ENCODE measurements at regions not wholly inside any gene's neighbourhood (a gene's known extent, or its start where the extent isn't known, plus 50 kb on each side); places are given as distances from the start of the nearest gene placed in this dataset.

DNA sequence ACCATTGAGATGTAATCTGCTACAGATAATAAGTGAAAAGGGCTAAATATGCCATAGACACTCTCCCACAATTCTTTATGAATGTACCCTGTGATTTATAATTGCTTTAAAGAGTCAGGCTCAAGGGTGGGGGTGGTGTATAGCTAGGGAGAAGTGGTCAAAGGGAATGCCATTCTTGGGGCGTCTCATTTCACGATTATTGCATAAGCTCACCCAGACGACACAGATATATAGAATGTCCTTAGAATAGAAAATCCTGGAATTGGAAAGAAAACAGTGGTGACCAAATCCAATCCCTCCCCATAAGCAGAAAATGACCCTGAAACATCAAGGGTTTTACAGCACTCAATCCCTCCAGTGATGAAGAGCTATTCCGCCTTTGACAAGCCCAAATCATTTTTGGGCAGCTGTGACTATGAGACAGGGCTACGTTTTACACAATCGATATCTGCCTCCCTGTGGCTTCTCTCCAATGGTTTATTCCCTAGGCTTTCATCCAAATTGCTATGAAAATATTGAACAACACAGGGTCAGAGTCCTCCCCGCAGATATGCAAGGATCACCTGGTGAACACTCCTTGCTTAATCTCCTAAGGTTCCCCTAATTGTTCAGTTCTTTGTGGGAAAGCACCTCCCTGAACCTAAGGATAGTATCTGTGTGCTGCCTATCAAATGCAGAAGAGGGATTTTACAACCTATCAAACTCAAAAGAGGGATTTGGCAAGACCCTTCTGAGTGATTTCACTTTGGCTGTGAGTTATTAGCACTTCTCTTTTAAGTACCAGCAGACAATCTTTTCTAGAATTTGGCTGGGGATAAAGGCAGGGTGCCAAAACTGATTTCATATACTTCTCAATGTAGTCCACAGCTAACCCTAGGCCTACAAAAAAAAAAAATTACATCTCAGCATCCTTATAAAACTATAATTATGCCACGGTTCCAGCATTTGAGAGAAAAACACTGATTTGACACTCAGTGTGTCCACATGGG, 144.9 kb upstream of the CDH6 start:
- peak; percentile 31 to 71 for DNase-seq

DNA sequence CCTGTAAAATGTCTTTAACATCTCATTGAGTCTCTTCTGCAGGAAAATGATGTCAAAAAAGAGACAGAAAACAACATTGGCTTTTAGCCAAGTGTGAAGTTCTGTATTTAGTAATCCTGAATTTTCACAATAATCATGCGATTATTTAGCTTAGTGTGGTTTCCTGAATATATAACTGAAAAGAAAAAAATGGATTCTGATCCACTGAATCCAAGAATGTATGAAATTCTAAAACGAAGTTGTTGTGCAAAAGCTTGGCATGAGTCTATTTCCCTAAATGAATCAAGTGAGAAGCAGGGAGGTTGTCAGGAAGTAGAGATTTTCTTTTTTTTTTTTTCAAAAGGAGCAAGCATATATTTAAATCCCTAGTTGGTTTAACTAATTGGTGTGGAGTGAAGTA, 145.9 kb upstream of the CDH6 start:
- no peak for DNase-seq

DNA sequence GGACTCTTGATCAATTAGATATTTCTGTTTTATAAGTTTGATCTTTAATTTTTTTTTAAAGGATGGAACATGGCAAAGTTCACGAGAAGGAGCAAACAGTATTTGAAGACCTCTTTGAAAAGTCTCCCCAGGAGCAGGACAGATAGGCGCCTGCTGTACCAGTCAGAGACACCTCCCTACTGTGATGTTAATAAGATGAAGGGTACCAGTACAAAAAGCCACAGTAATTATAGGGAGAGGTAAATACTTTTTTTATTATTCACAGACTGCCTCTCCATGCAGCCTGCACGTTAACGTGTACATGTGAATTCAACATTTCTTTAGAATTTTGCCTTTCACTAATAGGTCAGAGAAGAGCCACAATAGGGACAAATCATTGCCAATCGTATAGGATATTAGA, 146.5 kb upstream of the CDH6 start:
- no peak for DNase-seq

DNA sequence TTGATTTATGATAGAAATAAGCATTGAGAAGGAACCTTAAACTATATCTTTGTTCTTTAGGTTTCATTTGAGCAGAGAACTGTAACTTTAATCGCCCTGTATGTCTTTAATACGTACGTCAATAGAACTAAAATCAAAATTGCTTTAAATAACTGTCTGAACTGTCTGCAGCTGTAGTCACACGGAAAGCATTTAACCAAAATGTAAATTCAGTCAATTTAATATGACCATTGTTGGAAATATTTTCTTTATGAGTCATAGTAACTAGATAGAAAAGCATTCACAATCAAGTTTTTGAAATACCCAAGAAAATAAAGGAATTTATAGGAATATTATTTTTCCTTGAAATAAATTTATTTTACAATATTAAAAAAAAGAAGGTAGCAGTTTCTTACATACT, 157.1 kb upstream of the CDH6 start:
- no peak for DNase-seq

DNA sequence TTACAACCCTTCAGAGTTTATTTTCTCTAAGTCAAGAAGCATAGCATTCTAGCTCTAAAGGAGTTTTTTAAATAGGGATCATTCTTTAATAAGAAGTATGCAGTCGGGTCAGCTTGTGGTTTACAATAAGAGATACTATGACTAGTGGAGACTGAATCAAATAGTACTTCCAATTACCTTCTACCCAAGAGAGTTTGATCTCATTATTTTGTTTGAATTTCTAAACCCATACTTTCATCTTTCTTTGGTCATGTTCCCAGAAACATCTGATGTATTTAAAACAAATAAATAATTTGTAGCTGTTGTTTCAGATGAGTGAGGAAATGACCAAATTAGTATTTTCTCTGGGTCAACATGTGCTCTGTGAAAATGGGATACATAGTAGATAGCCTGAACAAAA, 160.2 kb upstream of the CDH6 start:
- no peak for DNase-seq

DNA sequence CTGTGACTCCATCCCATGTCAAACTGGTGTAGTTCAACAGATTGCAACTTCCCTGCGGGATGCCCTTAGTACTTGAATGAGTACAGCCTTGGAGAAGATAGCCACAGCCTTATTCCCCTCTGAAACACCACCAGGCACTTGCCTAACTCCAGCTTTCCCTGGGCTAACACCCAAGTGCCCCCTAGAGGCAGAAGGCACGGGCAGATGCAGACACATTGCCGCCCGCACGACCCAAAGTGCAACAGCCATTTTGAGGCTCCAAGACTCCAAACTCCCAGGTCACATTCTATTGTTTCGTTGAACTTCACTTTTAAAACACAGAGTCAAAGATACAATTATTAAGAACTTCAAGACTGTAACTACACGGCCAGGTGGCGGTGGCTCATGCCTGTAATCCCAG, 163.6 kb upstream of the CDH6 start:
- DNase-seq = no peak

DNA sequence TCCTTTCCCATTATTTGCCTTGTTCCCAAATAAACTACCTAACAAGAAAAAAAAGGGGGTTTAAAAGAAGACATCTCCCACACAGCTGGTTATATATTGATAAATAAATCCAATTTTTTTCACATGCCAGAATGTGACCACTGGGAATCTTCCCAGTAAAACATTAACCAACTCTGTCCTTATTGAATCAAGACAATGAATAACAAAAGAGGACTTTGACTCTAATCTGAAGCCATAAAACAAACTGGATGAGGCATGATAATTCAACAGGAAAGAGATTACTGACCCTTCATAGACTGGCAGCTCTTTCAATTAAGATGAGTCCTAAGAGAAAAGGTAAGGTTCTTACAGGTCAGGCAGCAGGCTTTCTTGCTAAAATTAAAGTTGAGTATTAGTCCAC, 165.8 kb upstream of the CDH6 start:
- no peak for DNase-seq

DNA sequence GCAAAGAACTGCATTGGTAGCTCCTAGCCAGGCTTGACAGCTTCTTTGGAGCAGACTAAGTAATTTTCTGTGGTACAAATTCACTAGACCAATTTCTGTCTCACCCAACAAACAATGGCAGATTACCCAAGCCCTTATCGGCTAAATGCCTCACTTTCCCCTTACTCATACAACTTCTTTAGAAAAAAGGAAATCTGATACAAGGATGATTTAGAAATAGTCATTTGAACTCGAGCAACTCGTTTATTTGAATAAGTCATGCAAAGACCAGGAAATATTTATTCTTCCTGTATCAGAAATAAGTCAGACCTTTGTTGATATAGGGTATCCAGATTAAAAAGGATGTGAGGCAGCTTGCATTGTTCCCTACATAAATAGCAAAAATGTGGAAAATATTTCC, 170.4 kb upstream of the CDH6 start:
- DNase-seq = no peak

DNA sequence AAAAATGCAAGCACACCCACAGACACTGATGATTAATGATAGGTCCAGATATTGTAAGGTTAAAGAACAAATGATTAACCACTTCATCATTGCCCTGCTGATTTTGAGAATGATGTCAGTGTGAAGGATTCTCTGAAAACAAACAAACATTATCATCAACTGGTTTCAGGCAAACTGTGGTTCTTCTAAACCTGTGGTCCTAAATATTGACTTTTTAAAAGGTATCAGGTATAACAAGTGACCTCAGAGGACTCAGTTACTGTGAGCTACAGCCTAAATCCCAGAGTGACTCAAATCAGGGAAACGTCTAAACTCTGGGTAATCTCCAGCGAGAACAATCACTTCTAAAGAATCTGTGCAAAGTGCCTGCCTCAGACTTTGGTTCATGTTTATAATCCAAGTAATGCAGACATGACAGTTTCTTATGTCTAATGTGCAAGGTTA, 172.3 kb upstream of the CDH6 start:
- DNase-seq = no peak

DNA sequence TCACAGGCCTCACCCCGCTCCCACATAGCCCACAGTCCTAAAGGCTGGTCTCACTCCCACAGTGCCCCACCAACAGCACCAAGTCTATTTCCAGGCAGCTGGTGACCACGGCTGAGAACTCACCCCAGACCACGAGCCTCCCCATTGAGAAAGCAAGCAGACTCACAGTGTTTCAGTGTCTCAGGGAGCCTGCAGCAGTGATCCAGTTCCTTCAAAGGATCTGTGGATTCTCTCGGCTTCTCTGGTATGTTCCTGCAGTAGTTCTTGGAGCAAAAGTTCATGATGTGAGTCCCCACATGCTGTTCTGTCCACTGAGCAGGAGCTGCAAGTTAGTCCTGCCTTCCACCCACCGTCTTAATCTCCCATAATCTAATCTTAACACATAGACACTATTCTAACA, 185.3 kb upstream of the CDH6 start:
- no peak for DNase-seq

DNA sequence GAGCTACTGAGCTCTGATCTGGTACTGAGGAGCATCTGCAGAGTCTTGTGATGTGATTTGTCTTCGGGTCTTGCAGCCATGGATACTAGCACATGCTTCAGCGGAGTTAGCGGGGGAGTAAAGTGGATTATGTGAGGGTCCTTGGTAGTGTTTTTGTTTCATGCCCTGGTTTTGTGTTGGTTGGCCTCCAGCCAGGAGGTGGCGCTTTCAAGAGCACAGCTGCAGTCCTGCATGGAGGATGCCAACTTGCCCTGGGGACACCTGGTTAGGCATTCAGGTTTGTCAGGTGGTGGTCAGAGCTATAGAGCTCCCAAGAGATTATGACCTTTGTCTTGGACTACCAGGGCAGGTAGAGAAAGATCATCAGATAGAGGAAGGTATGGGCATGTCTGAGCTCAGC, 185.8 kb upstream of the CDH6 start:
- no peak for DNase-seq

DNA sequence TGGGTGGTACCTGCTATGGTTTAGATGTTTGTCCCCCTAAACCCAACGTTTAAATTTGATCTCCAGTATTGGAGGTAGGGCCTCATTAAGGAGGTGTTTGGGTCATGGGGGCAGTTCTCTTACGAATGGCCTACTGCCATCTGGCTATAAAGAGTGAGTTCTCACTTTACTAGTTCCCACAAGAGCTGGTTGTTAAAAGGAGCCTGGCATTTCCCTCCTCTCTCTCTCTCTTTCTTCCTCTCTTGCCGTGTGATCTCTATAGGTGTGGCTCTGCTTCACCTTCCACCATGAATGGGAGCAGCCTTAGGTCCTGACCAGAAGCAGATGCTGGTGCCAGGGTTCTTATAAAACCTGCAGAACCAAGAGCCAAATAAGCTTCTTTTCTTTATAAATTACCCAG, 193.2 kb upstream of the CDH6 start:
- no peak for DNase-seq

DNA sequence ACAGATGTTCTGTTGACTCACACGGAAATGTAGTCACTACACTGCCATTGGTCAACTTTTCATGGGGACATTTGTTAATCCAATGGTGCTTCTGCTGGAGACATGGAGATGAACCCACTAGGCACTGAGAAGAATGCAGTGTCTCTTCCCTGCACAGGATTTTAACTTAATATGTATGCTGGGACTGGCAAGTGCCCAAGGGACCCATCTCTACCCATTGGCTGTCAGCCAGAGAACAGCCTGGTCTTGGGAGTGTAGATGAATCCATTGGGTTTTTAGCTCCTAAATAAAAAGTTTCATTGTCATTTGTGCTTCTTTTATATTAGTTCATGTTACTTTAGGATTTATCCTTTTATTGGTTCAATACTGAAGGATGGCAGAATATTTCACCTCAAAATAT, 195.8 kb upstream of the CDH6 start:
- DNase-seq = peak in 1 of 2 experiments; percentile 16

DNA sequence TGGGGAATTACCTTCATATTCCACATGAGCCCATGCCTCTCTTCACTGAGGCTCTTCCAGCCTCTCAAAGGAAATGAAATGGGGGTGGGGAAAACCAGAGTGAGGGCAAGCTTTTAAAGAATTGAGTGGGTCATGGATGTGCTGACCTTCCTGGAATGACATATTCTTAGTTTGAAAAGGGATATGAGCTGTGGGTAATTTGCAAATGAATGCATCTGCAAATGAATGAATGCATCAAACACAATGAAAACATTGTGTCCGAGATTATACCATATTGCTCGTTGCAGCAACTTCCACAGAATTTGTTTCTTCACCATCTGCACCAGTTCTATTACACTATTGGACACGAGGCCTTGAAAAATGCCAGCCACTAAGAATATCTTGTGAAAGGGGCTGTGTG, 198.6 kb upstream of the CDH6 start:
- DNase-seq = no peak

DNA sequence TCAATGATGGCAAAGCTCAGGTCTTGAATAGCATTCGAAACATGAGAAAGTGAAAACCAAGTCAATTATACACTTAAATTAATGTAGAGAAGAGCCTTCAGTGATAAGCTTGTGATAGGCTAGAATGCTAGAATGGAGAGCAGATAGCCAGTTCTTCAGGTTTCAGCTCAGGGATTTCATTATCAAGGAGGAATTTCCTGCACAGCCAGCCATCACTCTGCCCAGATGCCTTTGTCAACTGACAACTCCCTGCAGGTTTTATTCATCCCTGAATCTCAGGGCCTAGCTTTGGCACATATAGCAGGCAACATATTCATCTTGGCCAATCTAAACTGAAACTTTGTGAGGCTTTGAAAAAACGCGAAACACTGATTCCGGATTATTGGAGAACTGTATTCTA, 199.3 kb upstream of the CDH6 start:
- no peak for DNase-seq

DNA sequence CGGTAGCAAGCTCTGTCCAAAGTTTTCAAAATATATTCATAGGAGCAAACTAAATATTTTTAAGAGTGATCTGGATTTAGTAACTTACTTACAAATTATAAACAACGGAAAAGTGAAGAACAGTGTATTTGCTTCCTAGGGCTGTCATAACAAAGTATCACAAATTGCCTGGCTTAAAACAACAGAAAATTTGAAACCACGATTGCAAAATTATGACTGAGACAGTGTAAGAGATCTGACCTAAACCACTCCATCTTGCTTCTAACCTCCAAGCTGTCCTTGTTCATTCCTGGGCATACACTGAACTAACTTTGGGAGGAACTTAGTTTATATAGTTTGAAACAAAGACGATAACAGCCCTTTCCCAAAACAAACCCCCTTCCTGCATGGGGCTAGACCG, 202.0 kb upstream of the CDH6 start:
- no peak for DNase-seq

DNA sequence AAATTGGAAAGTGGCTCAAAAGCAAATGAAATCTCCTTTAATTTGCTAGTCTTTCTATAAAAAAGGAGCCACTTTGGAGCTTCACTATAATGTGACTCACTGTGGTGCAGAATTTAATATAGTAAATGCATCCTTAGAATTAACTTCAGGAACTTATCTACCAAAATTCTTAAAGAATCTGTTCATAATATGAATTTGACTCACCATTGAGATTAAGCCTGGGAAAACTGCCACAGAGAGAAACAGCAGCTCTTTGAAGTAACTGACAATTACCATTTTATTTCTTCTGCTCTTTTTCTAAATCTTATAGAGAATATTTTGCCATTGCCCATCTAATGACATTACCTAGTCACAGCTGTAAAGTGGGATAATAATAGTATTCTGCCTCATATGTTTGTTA, 211.9 kb upstream of the CDH6 start:
- DNase-seq = no peak

DNA sequence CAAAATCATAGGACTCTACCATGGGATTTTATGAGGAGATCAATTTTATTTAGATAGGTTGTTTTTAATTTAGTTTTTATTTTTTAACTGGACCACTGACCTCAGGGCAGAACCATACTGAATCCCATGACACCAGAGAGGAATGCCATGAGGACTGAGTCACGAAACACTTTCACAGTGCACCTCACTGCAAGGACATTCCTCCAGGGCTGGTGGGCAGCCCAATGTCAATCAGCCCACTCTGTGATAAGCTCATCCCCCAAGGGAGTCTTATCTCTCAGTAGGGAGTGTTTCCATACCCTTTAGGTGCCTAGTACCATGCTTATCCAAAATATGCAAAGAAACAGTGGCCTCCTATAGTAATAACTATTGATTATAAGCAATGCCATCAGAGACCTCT, 224.5 kb upstream of the CDH6 start:
- no peak for DNase-seq

DNA sequence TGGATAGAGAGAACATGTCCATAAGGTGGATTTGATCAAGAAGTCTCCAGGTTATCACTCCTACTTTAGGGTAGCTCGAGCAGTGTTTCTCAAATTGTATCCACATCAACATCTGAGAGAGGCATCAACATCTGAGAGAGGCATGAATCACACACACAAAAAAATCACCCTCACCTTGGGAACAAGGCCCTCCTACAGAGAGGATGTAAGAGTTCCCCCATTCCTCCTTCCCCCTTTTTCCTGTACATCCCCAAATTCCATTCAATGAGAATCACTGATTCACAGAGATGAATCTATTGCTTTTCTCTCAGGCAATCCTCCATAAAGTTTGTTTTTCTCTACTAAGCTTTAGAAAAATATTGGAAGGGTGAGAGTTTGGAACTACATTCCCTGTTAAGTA, 233.4 kb upstream of the CDH6 start:
- no peak for DNase-seq

DNA sequence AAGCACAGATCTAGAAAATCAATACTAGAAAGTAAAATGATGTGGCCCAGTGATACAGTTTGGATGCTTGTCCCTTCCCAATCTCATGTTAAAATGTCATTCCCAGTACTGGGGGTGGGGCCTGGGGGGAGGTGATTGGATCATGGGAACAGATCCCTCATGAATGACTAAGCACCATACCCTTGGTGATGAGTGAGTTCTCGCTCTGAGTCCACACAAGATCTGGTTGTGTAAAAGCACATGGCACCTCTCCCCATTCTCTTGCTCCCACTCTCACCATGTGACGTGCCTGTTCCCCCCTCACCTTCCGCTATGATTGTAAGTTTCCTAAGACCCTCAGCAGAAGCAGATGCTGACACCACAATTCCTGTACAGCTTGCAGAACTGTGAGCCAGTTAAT, 234.2 kb upstream of the CDH6 start:
- no peak for DNase-seq

DNA sequence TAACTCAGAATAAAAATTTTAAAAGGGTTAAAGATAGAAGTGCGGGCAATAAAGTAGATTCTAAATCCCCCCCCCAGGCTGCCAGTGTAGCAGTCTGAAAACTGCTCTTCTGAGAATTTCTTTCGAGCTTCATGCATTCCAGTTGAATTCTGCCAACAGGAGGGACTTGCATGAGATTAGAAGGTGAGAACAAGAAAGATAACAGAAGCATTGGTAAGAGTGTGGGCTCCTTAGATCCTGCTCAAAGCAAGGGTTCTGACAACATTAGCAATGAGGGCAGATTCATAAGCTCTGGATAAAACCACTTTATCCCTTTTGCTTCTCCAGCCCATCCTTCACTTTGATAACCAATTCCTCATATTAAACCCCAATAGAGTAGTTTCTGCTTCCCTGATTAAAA, 235.9 kb upstream of the CDH6 start:
- no peak for DNase-seq

DNA sequence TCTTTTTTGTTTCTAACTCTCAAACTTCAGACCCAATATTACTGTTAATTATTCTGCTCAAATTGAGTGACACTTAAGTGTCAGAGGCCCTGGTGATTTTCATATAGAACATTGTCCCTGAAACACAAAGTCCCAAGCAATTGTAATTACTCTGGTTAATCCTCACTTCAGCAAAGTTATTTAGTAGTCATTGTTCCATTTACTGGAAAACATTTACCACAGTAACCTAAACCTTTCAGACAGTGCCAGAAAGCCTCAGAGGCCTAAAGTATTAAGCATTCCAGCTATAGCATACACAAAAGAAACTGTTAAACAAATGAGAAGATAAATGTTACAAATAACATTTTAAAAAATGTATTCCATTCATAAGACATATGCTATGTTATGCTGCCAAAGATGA, 237.2 kb upstream of the CDH6 start:
- no peak for DNase-seq

DNA sequence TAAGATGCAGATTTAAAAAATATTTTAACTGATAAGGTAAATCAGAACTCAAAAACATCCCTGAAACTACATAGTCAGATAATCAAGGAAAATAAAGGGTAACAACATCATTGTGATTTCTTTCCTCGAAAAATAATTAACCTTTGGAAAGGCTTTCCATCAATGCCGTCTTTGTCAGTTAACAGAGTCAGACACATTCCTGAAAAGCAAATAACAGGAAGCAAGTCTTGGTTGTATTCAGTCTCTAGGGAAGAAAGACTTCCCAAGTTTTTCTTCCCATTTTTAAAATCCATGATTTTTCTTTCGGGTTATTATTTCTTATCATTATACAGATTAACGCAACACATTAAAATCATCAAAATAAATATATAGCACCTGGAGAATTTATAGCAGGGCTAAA, 256.4 kb upstream of the CDH6 start:
- no peak for DNase-seq

DNA sequence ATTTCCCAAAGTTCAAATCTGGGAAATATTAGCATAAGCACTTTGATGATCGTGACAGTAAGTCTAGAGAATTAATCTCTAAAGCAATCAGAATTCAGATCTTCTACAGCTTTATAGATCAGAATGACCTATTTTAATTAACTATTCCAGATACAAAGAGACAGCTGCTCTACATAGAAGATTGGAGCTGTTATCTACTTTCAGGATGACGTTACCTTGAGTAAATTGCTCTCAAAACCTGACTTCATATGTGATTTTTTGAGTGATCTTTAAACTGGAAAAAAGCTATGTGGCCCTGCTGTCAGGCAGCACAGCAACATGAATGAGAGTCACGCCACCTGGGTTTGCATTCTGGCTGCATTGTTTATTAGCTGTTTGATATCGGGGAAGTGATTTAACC, 259.9 kb upstream of the CDH6 start:
- DNase-seq = no peak
